HS-5 (cell line): ENCODE measurements at regions not wholly inside any gene's neighbourhood (a gene's known extent, or its start where the extent isn't known, plus 50 kb on each side); places are given as distances from the start of the nearest gene placed in this dataset.
"Not testable (repeated sequence)": the region's sequence is repeated elsewhere in the genome, so short reads cannot be mapped to it uniquely, and the experiment has no call there.

Experiments used
- DNase-seq: peaks from one replicate; pipeline ENCODE4 v3.0.0-alpha.2; 2012; ENCODE audit warnings: low read depth

DNA sequence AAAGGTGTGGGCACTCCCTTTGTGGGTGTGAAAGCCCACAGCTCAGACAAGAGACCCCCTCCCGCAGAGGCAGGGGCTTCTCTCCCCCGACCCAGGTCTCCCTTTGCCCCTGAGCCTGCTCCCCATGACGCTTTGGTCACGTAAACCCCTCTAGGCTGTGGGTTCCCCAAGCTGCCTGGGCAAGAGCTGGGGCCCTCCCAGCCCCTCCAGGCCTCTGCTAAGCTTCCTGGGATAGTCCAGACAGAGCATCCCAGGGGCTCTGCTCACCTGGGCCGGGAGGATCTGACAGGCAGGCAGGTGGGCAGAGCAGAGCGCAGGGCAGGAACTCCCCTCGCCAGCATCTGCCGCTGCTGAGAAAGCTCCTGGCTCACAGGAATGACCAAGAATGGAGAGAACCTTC, 177.3 kb downstream of the BANP start:
- no peak for DNase-seq

DNA sequence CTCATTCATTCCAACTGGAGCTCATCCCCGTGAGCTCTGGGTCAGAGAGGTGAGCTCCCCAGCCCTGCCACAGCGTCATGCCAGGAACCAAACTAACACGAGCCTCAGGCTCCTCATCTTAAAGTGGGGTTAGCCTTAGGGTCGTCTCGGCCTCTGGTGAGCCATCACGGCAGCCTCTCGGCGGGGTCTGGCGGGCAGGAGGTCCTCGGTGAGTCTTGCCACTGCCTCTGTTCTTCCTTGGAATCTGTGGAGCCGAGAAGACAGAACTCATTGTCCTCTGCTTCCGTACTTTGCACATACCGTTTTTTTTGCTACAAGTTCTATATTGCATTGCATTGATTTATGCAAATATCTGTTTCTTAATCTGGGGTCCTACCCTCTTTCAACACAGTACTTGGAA, 177.9 kb downstream of the BANP start:
- not testable (repeated sequence) for DNase-seq

DNA sequence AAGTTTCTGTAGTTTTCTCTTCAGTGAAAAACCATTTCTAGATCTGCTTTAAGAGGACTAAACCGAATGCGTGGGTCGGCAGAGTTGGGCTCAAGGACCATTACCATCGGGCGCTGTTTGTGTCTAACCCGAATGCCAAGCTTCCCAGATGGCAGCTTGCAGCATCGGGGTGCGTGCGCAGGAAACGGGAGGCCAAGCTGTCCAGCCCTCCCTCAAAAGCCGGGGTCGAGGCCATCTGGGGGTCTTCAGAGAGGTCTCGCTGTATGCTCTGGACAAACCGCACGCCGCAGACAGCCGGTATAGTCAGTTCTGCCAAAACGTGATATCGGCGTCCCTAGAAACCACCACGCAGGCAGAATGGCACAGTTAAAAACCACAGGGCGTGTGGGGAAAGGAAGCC, 178.8 kb downstream of the BANP start:
- no peak for DNase-seq

DNA sequence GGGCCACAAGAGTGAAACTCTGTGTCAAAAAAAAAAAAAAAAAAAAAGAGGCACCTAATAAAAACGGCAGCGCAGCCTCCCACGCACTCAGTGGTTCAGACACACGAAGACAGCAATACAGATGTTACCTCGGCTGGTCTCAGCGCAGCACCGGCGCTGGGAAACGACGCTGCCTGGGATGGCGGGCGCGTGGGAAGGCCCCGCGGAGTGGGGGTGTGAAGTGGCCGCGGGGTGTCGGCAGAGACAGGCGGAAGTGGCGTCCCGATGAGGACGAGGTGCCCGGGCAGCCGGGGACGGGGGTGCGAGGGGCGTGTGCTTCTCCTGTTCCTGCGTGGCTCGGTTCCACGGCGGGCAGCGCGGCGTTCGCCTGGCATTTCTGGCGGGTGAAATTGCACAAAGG, 179.4 kb downstream of the BANP start:
- DNase-seq = no peak

DNA sequence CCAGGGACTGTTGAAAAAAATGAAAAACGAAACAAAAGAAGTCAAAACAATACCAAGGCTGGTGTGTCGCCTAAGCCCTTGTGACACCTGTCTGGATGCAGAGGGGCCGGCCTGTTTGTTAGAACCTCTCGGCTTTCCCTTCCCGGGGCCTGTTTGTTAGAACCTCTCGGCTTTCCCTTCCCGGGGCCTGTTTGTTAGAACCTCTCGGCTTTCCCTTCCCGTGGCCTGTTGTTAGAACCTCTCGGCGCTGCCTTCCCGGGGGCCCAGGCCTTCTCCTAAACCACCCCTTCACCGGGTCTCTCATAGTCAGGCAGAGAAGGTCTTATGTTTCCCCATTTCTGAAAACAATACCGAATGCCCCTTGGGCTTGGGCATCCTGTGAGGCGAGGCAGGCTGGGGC, 180.0 kb downstream of the BANP start:
- DNase-seq = no peak

DNA sequence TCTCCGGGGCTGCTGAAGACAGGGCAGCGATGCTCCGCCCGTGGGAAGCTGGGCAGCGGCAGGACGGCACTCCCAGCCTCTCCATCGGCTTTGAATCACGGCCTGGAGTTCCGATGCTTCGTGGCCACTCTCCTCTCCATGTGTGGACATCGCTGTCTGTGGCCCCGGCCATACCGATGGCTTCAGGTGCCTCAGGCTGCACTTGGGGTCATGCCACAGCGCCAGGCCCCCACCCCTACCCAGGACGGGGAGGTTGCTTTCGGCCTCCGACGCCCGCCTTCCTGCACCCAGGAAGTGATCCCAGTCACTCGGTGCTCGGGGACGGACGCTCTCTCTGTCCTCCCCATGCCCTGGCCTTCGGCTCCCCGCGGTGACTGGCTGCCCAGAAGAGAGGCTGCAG, 180.7 kb downstream of the BANP start:
- no peak for DNase-seq

DNA sequence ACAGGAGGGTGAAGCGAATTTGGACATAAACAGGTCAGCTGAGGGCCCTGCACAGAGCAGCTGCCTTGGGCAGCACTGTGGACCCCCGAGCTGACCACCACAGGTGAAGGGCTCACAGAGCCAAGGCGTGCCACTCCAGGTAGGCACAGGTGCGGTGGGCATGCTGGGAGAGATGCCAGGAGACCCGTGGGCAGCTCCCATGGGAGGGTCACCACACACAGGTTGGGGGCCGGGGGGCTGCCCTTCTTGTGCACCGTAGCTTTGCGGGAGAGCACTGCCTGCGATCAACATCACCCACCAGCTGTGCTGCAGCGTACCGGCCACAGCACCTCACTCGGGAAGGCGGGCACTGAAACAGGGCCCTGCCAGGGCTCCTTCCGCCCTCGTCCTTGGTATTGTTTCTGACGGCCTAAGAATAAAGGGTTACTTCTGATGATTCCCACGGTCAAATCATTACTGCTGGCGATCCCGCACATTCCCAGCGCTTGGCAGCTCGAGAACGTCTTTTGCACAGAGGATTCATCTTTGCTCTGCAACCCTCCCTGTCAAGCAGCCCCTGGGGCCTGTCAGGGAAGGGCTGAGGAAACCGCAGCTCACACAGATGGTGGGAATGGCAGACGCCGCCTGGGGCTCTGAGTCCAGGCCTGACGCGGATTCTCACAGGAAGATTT, 181.7 kb downstream of the BANP start:
- no peak for DNase-seq

DNA sequence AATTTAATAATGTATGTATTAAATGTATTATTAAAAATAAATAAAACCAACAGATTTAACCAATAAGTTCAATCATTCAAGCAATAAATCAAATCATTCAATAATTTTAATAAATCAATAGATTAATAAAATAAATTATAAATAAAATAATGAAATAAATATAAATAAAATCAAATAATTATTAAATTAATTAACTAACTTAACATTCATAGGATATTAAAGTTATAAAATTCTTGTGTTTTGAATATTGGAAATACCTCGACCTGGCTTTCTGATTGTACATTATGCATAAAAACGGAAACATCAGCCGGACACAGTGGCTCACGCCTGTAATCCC, 182.2 kb downstream of the BANP start:
- no peak for DNase-seq

DNA sequence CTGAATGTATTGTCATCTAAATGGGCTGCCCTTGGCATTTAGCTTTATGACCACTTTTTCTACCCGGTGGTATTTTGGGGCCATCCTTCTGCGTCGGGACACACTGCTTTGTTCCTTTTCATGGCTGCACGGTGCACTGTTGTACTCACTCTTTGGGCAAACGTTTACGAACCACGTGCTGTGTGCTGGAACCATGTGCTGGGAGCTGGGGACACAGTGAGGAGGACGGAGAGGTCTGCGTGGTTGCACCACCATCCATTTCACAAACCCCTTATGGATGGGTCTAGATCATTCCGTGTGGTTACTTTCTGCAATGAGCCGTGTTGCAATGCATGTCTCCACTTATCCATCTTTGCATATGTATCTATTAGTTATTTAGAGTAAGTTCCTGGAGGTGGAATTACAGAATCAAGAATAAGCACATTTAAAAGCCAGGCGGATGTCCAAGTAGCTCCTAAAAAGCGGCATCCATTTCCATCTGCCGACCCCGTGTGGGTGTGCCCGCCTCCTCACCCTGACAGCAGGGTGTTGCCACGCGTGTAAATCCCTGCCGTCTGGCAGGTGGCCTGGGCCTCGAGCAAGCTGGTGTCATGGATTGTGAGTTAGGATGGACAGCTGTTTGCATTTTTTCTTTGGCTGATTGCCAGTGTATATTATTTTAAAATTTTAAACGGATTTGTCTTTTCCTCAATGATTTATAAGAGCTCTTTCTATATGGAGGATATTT, 183.1 kb downstream of the BANP start:
- DNase-seq = not testable (repeated sequence)

DNA sequence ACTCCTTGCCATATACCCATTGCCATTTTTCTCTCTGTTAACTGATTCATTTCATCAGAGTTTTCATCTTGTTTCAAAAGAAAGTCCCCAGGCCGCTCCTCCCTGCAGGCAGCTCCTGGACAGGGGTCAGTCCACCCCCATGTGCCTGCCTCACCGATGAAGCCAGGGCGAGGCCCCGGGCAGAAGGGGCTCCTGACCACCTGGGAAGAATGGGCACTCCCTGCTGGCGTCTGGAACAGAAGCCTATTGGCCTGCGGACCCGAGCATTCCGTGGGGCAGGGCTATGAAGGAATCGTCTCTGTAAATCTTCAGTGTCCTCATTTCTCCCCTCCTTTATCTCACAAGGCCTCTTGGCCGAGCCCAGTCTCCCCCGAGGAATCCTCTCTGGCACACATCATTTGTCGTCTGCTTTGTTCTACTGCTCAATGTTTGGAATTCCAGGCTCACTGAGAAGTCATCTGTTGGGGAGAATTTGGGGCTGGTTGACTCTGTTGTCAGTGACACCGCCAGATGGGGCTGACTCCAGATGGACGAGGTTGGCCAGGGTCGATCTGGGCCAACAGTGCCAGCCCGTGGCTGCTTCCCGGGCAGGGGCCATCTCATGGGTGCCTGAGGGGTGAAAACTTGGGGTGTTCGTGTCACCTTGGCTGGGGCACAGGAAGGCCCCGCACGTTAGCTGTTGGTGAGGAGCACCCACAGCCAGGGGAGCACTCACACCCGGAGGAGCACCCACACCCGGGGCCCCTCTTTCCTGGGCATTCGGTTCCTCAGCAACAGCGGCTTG, 183.9 kb downstream of the BANP start:
- not testable (repeated sequence) for DNase-seq

DNA sequence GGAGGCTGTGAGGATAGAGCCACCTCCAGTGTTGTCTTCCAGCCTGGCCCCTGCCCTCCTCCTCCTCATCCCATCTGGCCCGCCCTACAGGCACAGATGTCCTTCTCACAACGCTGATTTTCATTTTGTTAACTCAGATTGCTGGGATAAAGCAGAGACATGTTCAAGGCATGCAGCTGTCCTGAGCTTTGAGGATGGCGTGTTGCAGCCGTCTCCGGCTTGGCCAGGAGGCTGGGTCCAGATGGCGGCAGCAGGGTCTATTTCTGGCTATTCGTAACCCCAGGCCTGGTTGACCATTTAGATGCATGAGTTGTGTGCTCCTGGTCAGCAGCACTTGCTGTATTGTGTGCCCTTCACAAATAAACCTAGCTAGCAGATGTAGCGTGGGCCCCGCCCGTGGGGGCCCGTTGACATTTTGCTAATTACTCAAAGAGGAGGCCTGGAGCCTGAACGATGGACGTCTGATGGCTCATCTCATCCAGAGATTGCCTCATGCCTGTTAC, 185.0 kb downstream of the BANP start:
- DNase-seq = not testable (repeated sequence)

DNA sequence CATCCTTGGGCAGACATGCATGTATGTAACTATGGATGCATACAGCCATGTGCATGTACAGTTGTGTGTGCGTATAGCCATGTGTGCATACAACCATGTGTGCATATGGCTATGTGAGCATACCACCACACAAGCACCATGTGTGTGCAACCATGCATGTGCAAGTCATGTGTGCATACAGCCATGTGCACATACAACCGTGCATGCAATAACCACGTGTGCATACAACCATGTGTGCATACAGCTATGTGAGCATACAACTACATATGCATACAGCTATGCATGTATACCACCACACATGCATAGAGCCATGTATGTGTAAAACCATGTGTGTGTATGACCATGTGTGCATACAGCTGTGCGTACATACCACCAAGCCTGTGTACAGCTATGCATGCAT, 185.7 kb downstream of the BANP start:
- DNase-seq = not testable (repeated sequence)

DNA sequence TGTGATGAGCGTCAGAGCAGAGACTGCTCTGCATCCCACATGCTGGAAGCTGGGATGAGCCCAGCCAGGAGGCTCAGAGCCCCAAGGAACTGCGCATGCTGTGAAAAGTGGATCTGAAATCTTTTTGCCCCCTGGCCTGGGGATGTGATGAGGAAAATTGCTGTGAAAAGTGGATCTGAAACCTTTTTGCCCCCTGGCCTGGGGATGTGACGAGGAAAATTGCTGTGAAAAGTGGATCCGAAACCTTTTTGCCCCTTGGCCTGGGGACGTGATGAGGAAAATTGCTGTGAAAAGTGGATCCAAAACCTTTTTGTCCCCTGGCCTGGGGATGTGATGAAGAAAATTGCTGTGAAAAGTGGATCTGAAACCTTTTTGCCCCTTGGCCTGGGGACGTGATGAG, 187.9 kb downstream of the BANP start:
- DNase-seq = not testable (repeated sequence)

DNA sequence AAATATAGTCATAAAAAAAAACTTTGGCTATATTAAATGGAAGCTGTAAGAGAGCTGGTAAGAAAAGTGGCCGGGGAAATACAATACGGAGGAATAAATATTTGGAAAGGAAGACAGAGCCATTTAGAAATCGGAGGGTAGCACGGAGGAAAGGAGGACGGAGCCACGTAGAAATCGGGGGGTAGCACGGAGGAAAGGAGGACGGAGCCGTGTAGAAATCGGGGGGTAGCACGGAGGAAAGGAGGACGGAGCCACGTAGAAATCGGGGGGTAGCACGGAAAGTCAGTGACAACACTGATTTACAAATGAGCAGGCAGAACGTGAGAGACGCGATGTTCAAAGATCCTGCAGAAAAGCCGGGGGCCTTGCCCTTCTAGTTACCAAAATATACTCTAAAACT, 189.0 kb downstream of the BANP start:
- DNase-seq = not testable (repeated sequence)

DNA sequence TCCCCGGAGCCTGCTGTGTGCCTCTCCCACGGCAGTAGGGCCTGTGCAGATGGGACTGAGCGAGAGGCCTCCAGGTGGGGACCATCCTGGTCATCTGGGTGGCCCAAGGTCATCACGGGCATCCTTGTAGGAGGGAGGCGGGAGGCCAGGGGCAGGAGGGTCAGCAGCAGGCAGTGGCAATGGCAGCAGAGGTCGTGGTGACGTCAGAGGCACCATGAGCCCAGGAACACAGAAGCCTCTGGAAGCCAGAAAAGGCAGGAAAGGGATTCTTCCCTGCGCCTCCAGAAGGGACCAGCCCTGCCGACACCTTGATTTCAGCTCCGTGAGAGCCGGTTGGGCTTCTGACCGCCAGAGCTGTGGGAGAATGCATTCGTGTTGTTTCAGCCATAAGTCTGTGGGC, 190.3 kb downstream of the BANP start:
- DNase-seq = no peak

DNA sequence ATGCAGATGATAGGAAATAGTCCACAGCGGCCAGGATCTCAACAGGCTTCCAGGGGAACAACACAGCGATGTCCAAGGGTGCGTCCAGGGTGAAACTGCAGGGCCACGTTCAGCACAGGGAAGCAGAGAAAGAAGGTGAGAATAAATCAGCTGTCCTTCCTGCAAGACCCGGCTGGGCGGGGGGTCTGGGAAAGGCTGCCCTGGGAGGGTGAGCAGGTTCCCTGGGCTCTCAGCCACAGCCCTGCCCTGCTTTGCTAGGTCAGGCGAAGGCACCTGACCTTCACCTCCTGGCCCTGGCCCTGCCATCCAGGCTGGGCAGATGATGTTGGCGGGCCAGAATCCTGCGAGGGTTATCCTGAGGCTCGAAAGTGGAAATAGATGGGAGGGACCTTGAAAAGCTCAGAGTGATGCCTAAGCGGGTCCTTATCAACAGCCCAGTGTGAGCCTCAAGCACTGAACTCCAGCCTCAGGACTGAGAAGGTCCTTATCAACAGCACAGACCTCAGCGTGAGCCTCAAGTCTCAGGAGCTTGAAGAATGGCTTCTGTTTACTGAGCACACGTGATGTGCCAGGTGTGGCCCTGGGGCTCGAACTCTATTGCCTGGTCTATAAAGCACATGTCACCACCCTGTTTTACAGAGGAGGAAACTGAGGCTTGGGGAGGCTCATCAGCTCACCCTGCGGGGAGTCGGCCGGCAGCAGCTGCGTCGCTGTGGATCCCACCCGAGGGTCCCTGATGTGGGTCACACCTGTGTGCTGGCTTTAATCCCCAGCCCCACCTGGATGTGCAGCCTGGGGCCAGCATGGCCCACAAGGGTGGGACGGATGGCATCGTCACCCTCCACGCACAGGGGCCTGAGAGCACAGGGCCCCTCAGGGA, 191.1 kb downstream of the BANP start:
- not testable (repeated sequence) for DNase-seq

DNA sequence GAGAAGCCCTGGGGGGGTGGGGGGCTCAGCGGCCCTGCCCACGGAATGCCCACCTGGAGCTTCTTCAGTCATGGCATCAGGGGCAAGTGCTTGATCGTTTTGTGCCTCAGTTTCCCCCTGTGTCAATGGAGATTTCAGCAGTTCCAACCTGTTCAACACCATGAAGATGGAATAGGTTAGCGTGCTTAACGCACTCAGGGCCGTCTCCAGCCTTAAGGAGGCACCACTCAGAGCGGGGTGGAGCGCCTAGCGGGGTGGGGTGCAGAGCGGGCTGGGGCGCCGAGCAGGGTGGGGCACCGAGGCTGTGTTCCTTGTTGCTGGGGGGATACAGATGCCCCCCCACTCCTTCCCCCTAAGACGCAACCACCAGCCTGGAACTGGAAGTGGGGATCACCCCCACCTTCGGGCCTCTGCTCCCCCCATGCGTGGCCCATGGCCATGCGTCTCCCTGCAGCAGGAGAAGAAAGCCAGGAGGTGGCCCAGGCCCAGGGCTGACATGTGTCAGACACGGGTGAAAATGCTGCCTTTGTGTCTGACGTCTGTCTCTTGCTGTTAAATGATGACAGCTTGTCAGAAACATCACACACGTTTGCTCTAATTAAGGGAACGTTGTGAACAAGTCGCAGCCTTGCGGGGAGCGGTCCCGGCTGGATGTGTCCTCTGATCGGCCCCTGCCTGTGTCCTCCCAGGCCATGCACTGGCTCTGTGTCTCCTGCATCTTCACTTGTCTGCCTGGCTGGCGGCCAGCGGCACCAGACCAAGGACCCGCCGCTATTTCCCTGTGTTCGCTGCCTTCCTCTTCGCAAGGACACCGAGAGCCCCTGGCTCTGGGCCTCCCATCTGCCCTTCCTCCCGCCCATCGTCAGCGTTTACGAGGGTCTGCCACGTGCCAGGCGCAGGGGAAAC, 192.1 kb downstream of the BANP start:
- not testable (repeated sequence) for DNase-seq

DNA sequence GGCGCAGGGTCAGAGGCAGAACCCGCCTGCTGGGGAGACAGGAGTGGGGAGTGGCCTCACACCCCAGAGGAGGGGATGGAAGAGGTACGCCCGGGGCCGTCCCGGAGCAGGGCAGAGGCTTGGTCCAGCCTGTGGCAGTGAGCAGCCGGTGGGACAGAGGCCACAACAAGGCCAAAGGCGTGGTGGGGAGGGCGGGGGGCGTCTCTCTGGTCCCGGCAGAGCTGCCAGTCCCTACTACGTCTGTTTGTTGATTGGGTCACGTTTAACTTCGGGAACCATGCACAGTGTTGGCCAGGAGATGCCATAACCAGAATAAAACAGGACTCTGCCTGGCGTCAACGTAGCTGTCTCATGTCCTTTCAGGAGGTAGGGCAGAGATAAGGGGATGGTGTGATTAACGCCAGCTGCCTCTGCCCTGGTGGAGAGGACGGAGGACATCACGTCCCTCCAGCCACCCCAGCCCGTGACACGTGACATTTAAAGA, 192.8 kb downstream of the BANP start:
- DNase-seq = no peak

DNA sequence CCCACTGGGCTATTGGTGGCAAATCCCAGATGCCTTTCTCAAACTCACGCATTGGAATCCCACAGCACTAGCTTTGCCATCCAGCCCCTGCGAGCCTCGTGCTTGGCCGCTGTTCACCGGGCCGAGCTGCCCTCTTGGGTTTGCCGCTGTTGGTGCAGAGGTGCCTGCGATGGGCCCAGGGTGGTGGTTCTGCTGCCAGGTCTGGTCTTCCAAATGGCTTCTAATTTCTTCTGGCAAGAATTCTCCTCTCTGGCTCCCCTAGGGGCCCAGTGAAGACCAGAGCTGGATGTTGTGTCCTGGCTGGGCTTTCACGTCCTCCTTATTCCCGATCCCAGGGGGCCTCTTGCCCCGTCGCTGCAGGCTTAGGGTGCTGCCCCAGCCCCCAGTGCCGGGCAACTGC, 194.1 kb downstream of the BANP start:
- not testable (repeated sequence) for DNase-seq

DNA sequence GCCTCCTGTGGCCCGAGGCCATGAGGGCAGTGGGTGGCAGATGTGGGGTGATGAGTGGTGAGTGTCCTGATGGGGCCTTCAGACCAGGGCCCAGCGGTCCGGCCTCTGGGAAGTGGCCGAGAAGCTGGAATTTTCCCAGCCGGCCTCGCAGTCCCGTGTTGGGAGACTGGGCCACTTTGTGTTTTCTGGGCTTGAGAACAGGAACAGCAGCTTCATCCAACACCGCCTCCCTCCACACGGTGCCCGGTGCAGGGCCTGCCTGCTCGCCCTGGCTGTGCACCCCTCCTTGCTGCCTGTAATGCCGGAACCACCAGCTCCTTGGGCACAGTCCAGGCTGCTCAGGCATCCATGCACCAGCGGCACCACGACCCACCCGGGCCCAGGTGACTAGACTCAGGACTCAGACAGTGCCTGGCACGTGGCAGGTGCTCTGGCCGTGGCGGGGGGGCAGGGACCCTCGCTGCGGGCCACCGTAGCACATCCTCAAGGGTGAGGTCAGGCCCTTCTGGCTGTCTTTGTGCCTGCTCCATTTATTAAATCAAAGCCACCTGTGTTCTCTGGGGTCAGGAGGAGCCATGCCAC, 194.7 kb downstream of the BANP start:
- not testable (repeated sequence) for DNase-seq
